Tibial nerve (tissue), 4 donors: ENCODE measurements at regions not wholly inside any gene's neighbourhood (a gene's known extent, or its start where the extent isn't known, plus 50 kb on each side); places are given as distances from the start of the nearest gene placed in this dataset.

Experiments
- CTCF ChIP-seq, 5 experiments: fragments of 200-600 bp in 3 of 5; fragments of 450-650 bp in 2 of 5; sonication (generic) in 3 of 5; IDR thresholded peaks; one replicate each; pipeline ENCODE4 v1.5.1; 2016 to 2019; ENCODE audit warnings: antibody characterized with exemption in 5 of 5, mild to moderate bottlenecking in 3 of 5, moderate library complexity in 2 of 5
- EP300 ChIP-seq, 2 donors: sonication (generic); formaldehyde crosslinking; IDR thresholded peaks; one replicate each; pipeline ENCODE4 v1.6.1; 2017; ENCODE audit warnings: antibody characterized with exemption in 2 of 2, mild to moderate bottlenecking in 1 of 2
- POLR2A ChIP-seq, 2 donors: fragments of 450-650 bp; IDR thresholded peaks; one replicate each; pipeline ENCODE4 v1.6.1; 2017; ENCODE audit warnings: antibody characterized with exemption in 2 of 2, mild to moderate bottlenecking in 2 of 2, moderate library complexity in 2 of 2

DNA sequence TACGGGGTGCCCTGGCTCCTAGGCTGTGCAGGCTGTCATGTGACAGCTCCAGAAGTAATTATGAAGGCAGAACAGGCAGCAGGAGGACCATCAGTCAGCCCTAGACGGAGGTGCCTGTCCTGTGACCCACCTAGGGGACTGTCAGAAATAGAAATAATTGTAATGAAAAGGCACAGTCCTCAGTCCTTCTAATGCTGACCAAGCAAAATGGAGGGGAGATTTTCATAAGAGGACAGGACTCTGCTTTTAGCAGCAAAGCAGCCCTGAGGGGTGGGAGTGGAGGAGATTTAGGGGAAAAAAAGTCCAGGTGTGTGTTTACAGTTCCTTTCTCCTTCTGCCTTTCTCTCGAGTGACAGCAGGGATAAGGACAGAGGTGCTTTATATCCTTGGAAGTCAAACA is 108.3 kb upstream of the KIRREL3 start:
- no peak for TF ChIP-seq CTCF (IDR thresholded peaks at IDR 0.05)
- TF ChIP-seq EP300 (IDR thresholded peaks at IDR 0.05): no peak
- no peak for TF ChIP-seq POLR2A (IDR thresholded peaks at IDR 0.05)
